ENCODE measurements at regions not wholly inside any gene's neighbourhood (a gene's known extent, or its start where the extent isn't known, plus 50 kb on each side); places are given as distances from the start of the nearest gene placed in this dataset.

GRCh38 chr4:83862471-83862870 lies 326.6 kb downstream of the GPAT3 start:
- TF ChIP-seq CTCF (IDR thresholded peaks at IDR 0.05) = no peak
- no peak for TF ChIP-seq POLR2A (IDR thresholded peaks at IDR 0.05)
